ENCODE measurements at regions not wholly inside any gene's neighbourhood (a gene's known extent, or its start where the extent isn't known, plus 50 kb on each side); places are given as distances from the start of the nearest gene placed in this dataset.
"Not testable (repeated sequence)": the region's sequence is repeated elsewhere in the genome, so short reads cannot be mapped to it uniquely, and the experiment has no call there.

GRCh38 chr1:146281522-146281921 is 52.7 kb upstream of the NOTCH2NLA start:
- not testable (repeated sequence) for DNase-seq (ENCODE audit: low spot score)

- DNase-seq (ENCODE audit: low spot score) = not testable (repeated sequence)
These were observed 49.9 kb upstream of the NOTCH2NLA start for GRCh38 chr1:146278758-146279157.

All from AG20443 (cell line).